Astrocyte of the spinal cord (primary cell): ENCODE measurements at regions not wholly inside any gene's neighbourhood (a gene's known extent, or its start where the extent isn't known, plus 50 kb on each side); places are given as distances from the start of the nearest gene placed in this dataset.

Experiments used
- DNase-seq: peaks from one replicate; pipeline ENCODE4 v3.0.0; 2011; ENCODE audit warnings: low read depth, low spot score
- H3K4me3 ChIP-seq: 2 replicates; pipeline ENCODE4 v1.5.1; 2011; ENCODE audit warnings: low read depth, mild to moderate bottlenecking, low read length, moderate library complexity
- in situ Hi-C: cut with HindIII; loops from 2 replicates; pipeline ENCODE4 v1.10.0; 2017; ENCODE audit warnings: low sequenced_read_pairs
- TF ChIP-seq, protein P1 (sequence below): IDR thresholded peaks from 2 replicates; pipeline ENCODE4 v1.5.1; 2012; ENCODE audit warnings: low read depth, mild to moderate bottlenecking, low read length, inconsistent platforms

DNA sequence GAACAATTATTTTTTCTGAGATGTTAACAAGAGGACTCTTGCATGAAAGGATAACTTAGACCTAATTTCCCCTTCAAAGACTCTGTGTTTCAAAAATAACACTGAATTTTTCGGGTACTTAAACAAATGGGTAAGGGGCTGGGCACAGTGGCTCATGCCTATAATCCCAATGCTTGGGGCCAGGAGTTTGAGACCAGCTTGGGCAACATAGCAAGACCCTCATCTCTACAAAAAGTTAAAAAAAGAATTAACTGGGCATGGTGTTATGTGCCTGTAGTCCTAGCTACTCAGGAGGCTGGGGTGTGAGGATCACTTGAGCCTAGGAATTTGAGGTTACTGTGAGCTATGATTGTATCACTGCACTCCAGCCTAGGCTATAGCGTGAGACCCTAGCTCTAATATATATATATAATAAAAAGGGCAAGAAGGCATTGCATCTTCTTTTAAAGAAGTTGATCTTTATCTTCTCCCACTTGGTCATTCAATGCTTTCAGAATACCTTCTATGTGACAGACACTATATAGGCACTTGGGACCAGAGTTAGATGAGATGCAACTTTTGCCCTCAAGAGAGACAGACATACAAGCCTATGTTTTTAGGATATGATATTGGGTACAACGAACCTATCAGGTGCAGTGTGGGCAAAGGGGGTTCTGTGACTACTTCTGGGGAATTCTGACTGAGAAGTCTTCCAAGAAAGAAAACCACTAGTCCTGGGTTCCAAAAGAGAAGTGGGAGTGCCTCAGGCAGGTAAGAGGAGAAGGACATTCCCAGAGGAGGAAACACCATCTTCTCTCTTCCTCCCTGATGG is 120.0 kb downstream of the MYCN start:
- H3K4me3 ChIP-seq, result no peak overlapping the region
- DNase-seq, result no peak
- in situ Hi-C loops, result no loop called here
- TF ChIP-seq, protein P1, sequence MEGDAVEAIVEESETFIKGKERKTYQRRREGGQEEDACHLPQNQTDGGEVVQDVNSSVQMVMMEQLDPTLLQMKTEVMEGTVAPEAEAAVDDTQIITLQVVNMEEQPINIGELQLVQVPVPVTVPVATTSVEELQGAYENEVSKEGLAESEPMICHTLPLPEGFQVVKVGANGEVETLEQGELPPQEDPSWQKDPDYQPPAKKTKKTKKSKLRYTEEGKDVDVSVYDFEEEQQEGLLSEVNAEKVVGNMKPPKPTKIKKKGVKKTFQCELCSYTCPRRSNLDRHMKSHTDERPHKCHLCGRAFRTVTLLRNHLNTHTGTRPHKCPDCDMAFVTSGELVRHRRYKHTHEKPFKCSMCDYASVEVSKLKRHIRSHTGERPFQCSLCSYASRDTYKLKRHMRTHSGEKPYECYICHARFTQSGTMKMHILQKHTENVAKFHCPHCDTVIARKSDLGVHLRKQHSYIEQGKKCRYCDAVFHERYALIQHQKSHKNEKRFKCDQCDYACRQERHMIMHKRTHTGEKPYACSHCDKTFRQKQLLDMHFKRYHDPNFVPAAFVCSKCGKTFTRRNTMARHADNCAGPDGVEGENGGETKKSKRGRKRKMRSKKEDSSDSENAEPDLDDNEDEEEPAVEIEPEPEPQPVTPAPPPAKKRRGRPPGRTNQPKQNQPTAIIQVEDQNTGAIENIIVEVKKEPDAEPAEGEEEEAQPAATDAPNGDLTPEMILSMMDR, result no peak

DNA sequence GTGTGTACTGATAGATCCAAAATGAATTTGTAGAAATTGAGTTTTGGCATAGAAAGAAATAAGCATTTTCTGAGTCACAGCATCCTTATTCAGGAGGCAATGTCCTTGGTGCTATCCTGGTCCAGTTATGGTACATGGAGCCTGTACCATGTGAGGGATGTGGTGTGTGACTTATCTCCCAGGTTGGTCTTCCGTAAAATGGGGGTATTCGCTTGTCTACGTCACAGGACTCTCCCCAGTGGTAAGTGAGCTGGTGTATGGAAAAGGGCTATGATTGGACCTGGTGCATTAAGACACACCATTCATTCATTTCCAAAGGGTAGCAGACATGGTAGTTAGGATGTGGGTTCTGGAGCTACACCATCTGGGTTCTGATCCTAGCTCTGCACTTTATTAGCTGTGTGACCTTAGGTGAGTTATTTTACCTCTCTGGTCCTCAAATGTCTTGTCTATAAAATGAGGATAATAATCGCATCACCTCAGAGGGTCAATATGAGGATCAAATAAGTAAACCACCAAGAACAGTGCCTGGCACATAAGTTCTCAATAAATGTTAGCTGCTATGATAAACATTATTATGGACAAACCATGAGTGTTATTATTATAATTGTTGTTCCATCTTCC is 119.2 kb downstream of the MYCN start:
- in situ Hi-C loops, result no loop called here
- no peak overlapping the region for H3K4me3 ChIP-seq
- no peak for DNase-seq
- TF ChIP-seq, protein P1, result no peak

DNA sequence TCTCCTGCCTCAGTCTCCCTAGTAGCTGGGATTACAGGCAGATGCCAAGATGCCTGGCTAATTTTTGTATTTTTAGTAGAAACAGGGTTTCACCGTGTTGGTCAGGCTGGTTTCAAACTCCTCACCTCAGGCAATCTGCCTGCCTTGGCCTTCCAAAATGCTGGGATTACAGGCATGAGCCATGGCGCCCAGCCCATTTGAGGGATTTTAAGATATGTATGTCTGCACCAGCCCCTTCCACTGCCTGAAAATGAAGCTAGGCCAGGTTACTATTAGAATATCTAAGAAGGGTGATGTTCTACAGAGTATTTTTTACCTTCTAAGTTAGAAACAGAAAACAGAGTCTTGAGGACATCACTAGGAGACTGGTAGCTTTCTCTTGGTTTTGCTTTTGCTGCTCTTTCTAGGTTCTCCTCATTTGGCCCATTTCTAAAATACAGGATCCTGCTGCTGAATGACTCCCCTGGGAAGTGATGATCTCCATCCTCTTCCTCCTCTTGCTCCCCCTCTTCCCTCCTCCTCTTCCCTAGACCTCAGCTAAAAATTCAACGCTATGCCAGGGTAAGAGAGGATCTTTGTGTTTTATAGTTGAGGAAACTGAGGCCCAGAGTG is 118.5 kb downstream of the MYCN start:
- TF ChIP-seq, protein P1, result no peak
- no peak overlapping the region for H3K4me3 ChIP-seq
- DNase-seq, result no peak
- in situ Hi-C loops, result no loop called here

DNA sequence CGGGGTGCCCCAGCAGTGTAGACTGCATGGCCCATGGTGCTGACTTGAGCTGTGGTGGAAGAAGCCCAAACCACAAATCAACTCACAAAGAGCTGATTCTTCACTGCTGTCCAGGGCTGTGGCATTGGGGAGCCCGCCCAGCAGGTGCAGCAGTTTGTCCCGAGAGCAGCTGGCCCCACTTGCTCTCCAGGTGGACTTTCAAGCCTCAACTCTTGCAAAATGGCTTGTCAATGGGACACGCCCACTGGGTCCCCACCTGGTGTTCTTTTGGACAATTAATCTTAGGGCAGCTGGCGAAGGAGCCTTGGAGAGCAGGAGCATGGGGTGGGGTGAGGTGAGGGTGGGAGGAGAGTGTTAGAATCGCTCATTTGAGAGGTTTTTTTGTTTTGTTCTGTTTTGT is 117.9 kb downstream of the MYCN start:
- no peak overlapping the region for H3K4me3 ChIP-seq
- DNase-seq, result no peak
- TF ChIP-seq, protein P1, result no peak
- in situ Hi-C loops, result no loop called here

DNA sequence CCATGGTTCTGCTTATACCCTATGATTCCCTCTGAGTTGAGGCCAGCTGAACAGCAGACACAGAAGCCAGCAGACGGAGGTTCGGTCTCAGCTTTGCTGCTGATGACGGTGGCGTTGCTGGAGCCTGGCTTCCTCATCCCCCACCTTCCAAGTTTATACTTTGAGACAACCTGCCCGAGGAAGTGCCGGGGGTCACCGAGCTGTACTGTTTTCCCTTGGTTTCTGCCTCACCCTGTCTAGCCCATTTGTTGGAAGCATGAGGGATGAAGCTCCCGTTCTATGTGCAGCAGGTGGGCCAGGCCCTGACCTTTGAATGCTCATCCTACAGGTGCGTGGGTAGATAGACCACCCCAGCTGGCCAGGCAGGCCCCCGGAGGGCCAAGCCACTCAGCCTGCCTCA is 117.3 kb downstream of the MYCN start:
- H3K4me3 ChIP-seq, result no peak overlapping the region
- in situ Hi-C loops, result no loop called here
- no peak for DNase-seq
- TF ChIP-seq, protein P1, result no peak

DNA sequence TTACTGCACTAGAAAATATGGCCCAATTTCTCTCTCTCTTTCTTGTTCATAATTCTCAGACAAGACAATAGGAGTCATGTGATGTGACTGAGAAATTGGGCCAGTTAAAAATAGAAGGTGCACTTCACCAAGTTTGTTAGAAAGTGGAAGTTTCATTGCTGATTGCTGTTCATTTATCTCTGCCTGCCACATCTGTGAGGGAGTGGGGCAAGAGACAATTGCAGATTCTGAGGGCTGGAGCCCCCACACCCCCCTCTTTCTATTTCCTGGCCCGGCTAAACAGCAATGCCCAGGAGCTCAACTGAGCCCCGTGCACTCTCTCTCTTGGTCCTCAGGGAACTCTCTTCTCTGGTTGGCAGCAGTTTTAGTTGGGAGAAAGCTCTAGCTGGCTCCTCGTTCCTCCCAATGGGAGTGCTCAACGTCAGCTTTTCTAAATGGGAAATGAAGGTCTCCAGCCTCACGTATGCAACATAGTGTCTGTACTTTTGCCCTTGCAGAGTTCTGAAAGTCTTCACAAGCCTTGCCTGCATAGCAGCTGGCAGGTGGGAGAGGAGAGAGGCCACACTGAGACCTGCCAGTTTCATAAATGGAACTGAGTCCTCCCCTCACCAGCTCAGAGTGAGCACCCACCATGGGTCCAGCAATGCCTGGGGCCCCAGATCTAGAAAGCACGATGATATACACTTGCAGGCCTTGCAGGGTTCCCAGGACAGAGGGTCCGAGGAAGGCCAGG is 115.7 kb downstream of the MYCN start:
- TF ChIP-seq, protein P1, result no peak
- H3K4me3 ChIP-seq, result no peak overlapping the region
- DNase-seq, result no peak
- in situ Hi-C loops, result no loop called here
